Keratinocyte (primary cell): ENCODE measurements at regions not wholly inside any gene's neighbourhood (a gene's known extent, or its start where the extent isn't known, plus 50 kb on each side); places are given as distances from the start of the nearest gene placed in this dataset.

ENCODE experiments used
- CTCF ChIP-seq, 3 experiments: IDR thresholded peaks in 1 of 3; conservative IDR thresholded peaks in 1 of 3; optimal IDR thresholded peaks in 1 of 3; 2 replicates in 2 of 3; 3 replicates in 1 of 3; pipeline versions ENCODE3 to v1.5.1; 2011; ENCODE audit warnings: low read length in 3 of 3, mild to moderate bottlenecking in 3 of 3, moderate library complexity in 2 of 3, control low read depth in 1 of 3, inconsistent platforms in 1 of 3; ENCODE audit not compliant: insufficient read depth in 2 of 3; ENCODE audit errors: extremely low read depth in 1 of 3
- EZH2 ChIP-seq: IDR thresholded peaks from one replicate; pipeline ENCODE4 v1.6.1; 2012; ENCODE audit warnings: inconsistent platforms, mild to moderate bottlenecking, low read length, moderate library complexity

DNA sequence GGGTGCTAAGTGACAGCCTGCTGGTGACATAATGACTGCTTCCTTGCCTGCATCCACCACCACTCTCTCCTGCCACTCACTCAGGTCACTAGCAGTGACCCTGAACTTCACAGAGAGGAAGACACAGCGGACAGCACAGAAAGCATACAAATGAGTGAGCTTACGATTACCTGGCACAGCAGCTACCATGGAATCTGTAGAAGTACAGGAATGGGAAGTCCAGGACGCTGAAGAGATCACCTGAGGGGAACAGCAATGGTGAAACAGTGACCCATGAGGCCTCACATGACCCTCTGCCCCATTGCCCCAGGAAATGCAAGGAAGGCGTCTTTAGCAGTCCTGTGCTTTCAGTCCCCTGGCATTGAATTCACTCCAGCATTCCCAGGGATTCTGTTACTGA, 96.7 kb upstream of the RIOK3 start:
- TF ChIP-seq CTCF (optimal IDR thresholded peaks at IDR 0.05 in 1 of 3, IDR thresholded peaks at IDR 0.05 in 1 of 3, conservative IDR thresholded peaks at IDR 0.05 in 1 of 3; ENCODE audit: extremely low read depth in 1 of 3, insufficient read depth in 2 of 3, low read length in 3 of 3): no peak
- no peak for TF ChIP-seq EZH2
